ENCODE measurements at regions not wholly inside any gene's neighbourhood (a gene's known extent, or its start where the extent isn't known, plus 50 kb on each side); places are given as distances from the start of the nearest gene placed in this dataset.

DNA sequence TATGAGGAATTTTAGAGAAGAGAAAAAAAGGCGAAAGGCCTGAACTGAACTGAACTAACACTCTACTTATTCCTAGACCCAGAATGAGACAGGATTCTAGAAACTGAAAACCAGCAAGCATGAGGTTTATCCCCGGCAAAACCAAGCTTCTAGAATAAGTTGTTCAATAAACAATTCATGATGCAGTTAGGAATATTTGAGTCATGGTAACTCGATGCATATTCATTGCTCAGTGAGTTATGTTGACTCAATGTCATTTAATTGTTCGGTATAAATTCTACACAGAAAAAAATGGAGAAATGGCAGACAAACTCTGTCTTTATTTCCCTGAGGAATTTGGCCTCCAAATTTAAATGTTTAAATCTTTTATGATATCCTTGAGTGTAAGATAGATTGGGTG, 321.5 kb downstream of the SATB2 start:
- TF ChIP-seq POLR2A (IDR thresholded peaks at IDR 0.05; ENCODE audit: low read length) (no peak), GATA1 (IDR thresholded peaks at IDR 0.05; ENCODE audit: low read depth, low read length) (no peak)
